PFSK-1 (cell line): ENCODE measurements at regions not wholly inside any gene's neighbourhood (a gene's known extent, or its start where the extent isn't known, plus 50 kb on each side); places are given as distances from the start of the nearest gene placed in this dataset.

Source experiments
- FOXP2 ChIP-seq: optimal IDR thresholded peaks from 2 replicates; pipeline ENCODE3; 2011; ENCODE audit warnings: borderline replicate concordance, control low read depth, inconsistent platforms; ENCODE audit not compliant: insufficient read depth; ENCODE audit errors: extremely low read length, extremely low read depth
- POLR2AphosphoS5 ChIP-seq: IDR thresholded peaks from 2 replicates; pipeline ENCODE4 v1.6.1; 2012; ENCODE audit warnings: low read depth, mild to moderate bottlenecking, control low read depth, low read length, moderate library complexity
- TAF1 ChIP-seq: IDR thresholded peaks from 2 replicates; pipeline ENCODE4 v1.6.1; 2012; ENCODE audit warnings: low read length, control low read depth, borderline replicate concordance; ENCODE audit not compliant: insufficient read depth
- TF ChIP-seq, protein P1 (sequence below), 2 experiments: IDR thresholded peaks; 2 replicates each; pipeline versions ENCODE4 v1.6.1 to v1.8.0; 2011 to 2012; ENCODE audit warnings: low read depth in 2 of 2, low read length in 2 of 2, control low read depth in 1 of 2, inconsistent platforms in 1 of 2, mild to moderate bottlenecking in 1 of 2, moderate library complexity in 1 of 2; ENCODE audit not compliant: insufficient read depth in 1 of 2

DNA sequence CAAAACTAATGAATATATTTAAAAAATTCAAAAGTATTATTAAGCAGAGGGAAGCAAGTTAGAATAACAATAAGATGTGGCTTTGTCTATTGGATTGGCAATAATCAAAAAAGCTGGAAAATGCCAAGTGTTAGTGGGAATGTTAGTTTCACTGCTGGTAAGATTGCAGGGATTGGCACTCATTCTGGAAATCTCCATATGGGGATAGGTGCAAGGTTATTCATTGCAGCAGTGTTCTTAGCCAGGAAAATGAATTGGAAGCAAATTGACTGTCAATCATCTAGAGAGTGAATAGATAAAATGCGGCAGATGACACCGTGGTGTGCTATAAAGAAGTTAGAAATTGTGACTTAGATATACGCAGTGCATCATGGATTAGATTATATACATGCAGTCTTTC lies 1615.5 kb upstream of the PCDH7 start:
- TF ChIP-seq TAF1 (no peak), POLR2AphosphoS5 (no peak), FOXP2 (no peak)
- TF ChIP-seq, protein P1, sequence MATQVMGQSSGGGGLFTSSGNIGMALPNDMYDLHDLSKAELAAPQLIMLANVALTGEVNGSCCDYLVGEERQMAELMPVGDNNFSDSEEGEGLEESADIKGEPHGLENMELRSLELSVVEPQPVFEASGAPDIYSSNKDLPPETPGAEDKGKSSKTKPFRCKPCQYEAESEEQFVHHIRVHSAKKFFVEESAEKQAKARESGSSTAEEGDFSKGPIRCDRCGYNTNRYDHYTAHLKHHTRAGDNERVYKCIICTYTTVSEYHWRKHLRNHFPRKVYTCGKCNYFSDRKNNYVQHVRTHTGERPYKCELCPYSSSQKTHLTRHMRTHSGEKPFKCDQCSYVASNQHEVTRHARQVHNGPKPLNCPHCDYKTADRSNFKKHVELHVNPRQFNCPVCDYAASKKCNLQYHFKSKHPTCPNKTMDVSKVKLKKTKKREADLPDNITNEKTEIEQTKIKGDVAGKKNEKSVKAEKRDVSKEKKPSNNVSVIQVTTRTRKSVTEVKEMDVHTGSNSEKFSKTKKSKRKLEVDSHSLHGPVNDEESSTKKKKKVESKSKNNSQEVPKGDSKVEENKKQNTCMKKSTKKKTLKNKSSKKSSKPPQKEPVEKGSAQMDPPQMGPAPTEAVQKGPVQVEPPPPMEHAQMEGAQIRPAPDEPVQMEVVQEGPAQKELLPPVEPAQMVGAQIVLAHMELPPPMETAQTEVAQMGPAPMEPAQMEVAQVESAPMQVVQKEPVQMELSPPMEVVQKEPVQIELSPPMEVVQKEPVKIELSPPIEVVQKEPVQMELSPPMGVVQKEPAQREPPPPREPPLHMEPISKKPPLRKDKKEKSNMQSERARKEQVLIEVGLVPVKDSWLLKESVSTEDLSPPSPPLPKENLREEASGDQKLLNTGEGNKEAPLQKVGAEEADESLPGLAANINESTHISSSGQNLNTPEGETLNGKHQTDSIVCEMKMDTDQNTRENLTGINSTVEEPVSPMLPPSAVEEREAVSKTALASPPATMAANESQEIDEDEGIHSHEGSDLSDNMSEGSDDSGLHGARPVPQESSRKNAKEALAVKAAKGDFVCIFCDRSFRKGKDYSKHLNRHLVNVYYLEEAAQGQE (IDR thresholded peaks at IDR 0.05; ENCODE audit: insufficient read depth in 1 of 2, low read depth in 2 of 2, low read length in 2 of 2) = no peak
